ENCODE measurements at regions not wholly inside any gene's neighbourhood (a gene's known extent, or its start where the extent isn't known, plus 50 kb on each side); places are given as distances from the start of the nearest gene placed in this dataset.
"Not testable (repeated sequence)": the region's sequence is repeated elsewhere in the genome, so short reads cannot be mapped to it uniquely, and the experiment has no call there.

DNA sequence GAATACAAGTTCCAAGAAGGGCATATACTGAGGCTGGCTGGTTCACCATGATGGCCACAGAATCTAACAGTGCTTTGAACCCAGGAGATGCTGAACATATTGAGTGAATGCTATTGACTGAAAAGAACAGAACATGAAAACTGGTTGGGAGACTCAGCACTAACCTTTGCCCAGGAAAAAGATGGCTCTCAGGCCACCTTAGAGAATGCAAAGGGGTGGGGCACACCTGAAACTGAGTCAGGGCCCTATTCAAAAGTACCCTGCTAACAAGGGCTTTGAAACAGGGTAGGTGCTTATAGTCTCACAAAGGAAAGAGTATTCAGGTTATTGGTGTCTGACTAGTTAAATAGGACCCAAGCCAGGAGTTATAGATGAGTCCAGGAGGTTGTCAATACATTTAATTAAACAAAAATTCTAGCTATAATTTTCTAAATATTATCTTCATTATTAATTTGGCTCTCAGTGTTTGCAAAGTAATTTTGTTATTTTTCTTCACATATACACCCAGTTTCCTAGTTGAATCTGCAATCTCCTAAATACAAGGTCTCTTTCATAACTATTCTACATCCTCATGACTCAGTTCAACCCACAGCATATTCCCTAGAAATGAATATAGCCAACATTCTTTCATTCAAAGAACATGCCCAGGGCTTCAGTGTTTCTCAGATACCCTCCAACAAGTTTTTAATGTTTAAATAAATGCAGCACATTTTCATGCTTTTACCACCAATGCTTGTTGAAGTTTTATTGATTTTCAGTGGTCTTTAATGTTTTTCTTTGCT lies 144.2 kb upstream of the RAPGEF2 start:
- Histone ChIP-seq H3K4me1 (ENCODE audit: insufficient read depth) (no peaks in the 10 kb centered on the region), H3K4me3 (ENCODE audit: low read depth, low read length) (no peak overlapping the region), H3K27ac (ENCODE audit: low read depth) (no peak overlapping the region), H3K36me3 (ENCODE audit: insufficient read depth) (no peaks in the 10 kb centered on the region)
- DNase-seq (ENCODE audit: extremely low spot score) = no peak

DNA sequence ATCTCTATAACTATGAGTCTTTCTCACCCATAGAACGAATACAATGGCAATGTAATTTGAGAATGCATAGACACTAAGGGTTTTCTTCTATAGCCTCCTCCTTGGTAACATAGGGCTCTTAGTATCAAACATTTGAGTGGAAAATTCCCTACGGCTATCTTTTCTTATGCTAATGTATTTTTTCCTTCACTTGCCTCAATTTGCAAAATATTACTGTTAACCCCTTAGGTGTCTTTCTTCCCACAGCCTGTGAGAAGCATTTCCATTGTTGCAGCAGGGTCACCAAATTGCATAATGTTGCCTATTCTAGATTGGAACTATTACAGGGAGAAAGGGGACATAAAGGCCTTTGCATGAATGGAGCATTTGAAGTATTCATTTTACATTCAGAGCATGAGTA lies 140.5 kb upstream of the RAPGEF2 start:
- WGBS = 55% methylated on average over 2 of the region's 2 CpGs
- no peak for DNase-seq (ENCODE audit: extremely low spot score)
- H3K27ac ChIP-seq (ENCODE audit: low read depth) = no peak overlapping the region
- no peaks in the 10 kb centered on the region for H3K36me3 ChIP-seq (ENCODE audit: insufficient read depth)
- H3K4me3 ChIP-seq (ENCODE audit: low read depth, low read length) = no peak overlapping the region
- no peaks in the 10 kb centered on the region for H3K4me1 ChIP-seq (ENCODE audit: insufficient read depth)

DNA sequence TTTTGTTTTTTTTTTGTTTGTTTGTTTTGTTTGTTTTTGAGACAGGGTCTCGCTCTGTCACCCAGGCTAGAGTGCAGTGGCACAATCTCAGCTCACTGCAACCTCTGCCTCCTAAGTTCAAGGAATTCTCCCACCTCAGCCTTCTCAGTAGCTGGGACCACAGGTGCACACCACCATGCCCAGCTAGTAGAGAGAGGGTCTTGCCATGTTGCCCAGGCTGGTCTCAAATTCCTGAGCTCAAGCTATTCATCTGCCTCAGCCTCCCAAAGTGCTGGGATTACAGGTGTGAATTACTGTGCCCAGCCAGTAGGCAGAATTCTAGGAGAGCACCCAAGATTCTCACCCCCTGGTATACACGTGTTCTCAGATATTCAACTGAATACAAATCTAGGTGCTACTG lies 139.6 kb upstream of the RAPGEF2 start:
- H3K4me1 ChIP-seq (ENCODE audit: insufficient read depth); H3K4me3 ChIP-seq (ENCODE audit: low read depth, low read length); H3K27ac ChIP-seq (ENCODE audit: low read depth); DNase-seq (ENCODE audit: extremely low spot score); H3K36me3 ChIP-seq (ENCODE audit: insufficient read depth): not testable (repeated sequence)
- 98% methylated on average over 2 of the region's 2 CpGs for WGBS

DNA sequence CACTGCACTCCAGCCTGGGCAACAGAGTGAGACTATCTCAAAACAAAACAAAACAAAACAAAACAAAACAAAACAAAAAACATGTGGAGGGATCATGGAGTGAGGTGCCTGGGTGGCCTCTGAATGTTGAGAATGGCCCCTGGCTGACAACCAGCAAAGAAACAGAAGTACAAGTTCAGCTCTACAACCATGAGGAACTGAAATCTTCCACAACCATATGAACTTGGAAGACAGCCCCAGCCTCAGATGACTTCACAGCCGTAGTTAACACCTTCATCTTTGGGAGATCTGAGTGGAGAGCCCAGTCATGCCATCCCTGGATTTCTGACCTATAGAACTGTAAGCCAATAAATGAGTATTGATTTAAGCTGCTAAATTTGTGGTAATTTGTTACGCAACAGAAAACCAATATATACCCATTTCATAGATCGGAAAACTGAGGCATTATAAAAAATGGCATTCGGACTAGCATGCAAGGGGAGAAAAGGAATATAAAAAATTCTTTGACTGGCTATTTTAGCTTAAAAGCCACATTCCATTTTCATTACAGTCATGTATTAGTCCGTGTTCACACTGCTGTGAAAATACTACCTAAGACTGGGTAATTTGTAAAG lies 138.7 kb upstream of the RAPGEF2 start:
- Histone ChIP-seq H3K4me1 (ENCODE audit: insufficient read depth) (no peaks in the 10 kb centered on the region), H3K36me3 (ENCODE audit: insufficient read depth) (no peaks in the 10 kb centered on the region), H3K27ac (ENCODE audit: low read depth) (no peak overlapping the region), H3K4me3 (ENCODE audit: low read depth, low read length) (no peak overlapping the region)
- no peak for DNase-seq (ENCODE audit: extremely low spot score)
- WGBS = 95% methylated on average over 5 of the region's 5 CpGs

DNA sequence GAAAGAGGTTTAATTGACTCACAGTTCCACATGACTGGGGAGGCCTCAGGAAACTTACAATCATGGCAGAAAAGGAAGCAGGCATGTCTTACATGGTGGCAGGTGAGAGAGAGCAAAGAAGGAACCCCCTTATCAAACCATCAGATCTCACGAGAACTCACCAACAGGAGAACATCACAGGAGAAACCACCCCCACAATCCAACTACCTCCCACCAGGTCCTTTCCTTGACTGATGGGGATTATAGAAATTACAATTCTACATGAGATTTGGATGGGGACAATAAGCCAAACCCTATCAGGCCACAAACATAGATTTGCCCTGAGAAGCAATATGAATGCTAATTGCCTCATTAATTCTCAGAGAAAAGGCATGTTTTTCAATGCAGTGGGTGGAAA lies 138.2 kb upstream of the RAPGEF2 start:
- H3K27ac ChIP-seq (ENCODE audit: low read depth) = no peak overlapping the region
- H3K4me1 ChIP-seq (ENCODE audit: insufficient read depth) = no peaks in the 10 kb centered on the region
- no peak for DNase-seq (ENCODE audit: extremely low spot score)
- no peak overlapping the region for H3K4me3 ChIP-seq (ENCODE audit: low read depth, low read length)
- WGBS = 100% methylated on average over 1 of the region's 1 CpG
- no peaks in the 10 kb centered on the region for H3K36me3 ChIP-seq (ENCODE audit: insufficient read depth)

DNA sequence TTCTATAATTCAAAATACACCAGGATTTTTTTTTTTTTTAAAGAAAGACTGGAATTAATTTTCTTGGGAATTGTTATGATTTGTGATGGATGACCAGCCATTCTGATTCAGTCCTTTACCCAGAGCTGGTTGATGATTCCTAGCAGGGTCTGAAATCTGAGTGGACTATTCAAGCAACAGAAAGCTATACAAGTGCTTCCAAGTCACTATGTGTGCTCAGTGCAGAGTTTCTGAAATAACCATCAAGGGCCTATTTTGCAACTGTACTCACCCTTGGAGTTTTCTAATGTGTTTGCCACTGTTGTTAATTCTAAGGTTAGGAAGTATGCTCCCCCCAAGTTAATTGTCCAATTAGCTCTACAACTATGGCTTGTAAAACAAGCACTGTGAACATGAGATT lies 137.7 kb upstream of the RAPGEF2 start:
- no peaks in the 10 kb centered on the region for H3K36me3 ChIP-seq (ENCODE audit: insufficient read depth)
- H3K4me3 ChIP-seq (ENCODE audit: low read depth, low read length) = no peak overlapping the region
- no peaks in the 10 kb centered on the region for H3K4me1 ChIP-seq (ENCODE audit: insufficient read depth)
- DNase-seq (ENCODE audit: extremely low spot score) = no peak
- no peak overlapping the region for H3K27ac ChIP-seq (ENCODE audit: low read depth)

DNA sequence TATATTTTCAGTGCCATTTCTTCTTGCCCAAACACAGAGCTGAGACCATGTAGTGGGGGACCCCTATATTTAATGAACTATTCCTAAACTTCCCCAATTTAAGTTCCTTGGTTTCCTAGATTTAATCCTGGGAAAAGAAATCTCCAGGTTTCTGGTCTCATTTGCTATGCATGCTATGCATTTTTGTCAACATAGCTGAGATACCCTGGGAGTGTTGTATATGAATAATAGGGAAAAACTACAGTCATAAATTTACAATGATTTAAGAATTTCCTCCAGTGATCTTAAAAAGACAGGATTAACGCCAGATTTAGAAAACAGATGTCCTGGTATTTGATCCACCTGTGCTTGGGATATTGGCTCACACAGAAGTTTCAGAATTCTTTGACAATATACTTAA lies 136.8 kb upstream of the RAPGEF2 start:
- WGBS = 56% methylated on average over 1 of the region's 1 CpG
- Histone ChIP-seq H3K4me1 (ENCODE audit: insufficient read depth) (no peaks in the 10 kb centered on the region), H3K4me3 (ENCODE audit: low read depth, low read length) (no peak overlapping the region), H3K27ac (ENCODE audit: low read depth) (no peak overlapping the region), H3K36me3 (ENCODE audit: insufficient read depth) (no peaks in the 10 kb centered on the region)
- DNase-seq (ENCODE audit: extremely low spot score) = no peak

DNA sequence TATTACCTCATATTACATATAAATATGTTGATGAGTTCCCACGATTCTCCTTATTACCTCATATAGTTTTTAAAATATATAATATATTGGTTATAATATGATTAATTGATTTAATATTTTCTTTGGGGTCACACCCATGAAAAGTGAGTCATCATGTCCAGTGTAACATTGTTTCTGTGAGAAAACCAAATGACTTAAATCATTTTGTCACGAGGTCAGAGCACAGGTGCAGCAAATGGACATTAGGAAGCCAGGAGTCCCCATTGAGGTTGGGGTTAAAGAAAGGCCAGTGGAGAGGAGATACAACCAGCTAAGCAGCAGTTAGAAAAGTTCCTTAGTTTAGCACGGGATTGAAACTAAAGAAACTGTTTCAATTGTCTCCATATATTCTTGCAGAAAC lies 133.9 kb upstream of the RAPGEF2 start:
- Histone ChIP-seq H3K4me3 (ENCODE audit: low read depth, low read length) (no peak overlapping the region), H3K4me1 (ENCODE audit: insufficient read depth) (no peaks in the 10 kb centered on the region), H3K36me3 (ENCODE audit: insufficient read depth) (no peaks in the 10 kb centered on the region), H3K27ac (ENCODE audit: low read depth) (no peak overlapping the region)
- no peak for DNase-seq (ENCODE audit: extremely low spot score)
- WGBS = 80% methylated on average over 3 of the region's 3 CpGs

DNA sequence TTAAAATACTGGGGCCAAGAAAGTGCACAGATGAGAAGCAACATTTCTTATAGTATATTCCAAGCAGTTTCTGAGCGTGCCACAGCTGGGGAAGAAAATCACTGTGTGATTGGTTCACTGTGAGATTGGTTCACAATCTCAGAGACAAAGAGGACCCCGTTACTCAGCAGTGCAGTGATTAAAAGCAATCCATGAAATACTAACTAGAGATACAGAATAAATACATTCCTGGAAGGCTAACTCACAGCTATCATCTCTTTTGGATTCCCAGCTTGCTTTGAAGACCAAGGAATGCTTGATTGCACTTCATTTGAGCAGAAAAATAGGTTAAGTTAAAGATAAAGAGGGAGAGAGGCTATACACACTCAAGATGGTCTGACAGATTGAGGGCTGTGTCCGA lies 132.1 kb upstream of the RAPGEF2 start:
- Histone ChIP-seq H3K4me1 (ENCODE audit: insufficient read depth) (no peaks in the 10 kb centered on the region), H3K27ac (ENCODE audit: low read depth) (no peak overlapping the region), H3K4me3 (ENCODE audit: low read depth, low read length) (no peak overlapping the region), H3K36me3 (ENCODE audit: insufficient read depth) (no peaks in the 10 kb centered on the region)
- WGBS = 65% methylated on average over 3 of the region's 3 CpGs
- no peak for DNase-seq (ENCODE audit: extremely low spot score)

DNA sequence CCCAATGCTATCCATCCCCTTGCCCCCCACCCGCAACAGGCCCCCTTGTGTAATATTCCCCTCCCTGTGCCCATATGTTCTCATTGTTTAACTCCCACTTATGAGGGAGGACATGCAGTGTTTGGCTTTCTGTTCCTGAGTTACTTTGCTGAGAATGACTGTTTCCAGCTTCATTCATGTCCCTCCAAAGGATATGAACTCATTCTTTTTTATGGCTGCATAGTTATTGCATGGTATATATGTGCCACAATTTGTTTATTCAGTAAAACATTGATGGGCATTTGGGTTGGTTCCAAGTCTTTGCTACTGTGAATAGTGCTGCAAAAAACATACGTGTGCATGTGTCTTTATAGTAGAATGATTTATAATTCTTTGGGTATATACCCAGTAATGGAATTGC lies 128.4 kb upstream of the RAPGEF2 start:
- H3K4me1 ChIP-seq (ENCODE audit: insufficient read depth); DNase-seq (ENCODE audit: extremely low spot score); H3K4me3 ChIP-seq (ENCODE audit: low read depth, low read length); H3K27ac ChIP-seq (ENCODE audit: low read depth); H3K36me3 ChIP-seq (ENCODE audit: insufficient read depth): not testable (repeated sequence)
- WGBS = 82% methylated on average over 2 of the region's 2 CpGs

DNA sequence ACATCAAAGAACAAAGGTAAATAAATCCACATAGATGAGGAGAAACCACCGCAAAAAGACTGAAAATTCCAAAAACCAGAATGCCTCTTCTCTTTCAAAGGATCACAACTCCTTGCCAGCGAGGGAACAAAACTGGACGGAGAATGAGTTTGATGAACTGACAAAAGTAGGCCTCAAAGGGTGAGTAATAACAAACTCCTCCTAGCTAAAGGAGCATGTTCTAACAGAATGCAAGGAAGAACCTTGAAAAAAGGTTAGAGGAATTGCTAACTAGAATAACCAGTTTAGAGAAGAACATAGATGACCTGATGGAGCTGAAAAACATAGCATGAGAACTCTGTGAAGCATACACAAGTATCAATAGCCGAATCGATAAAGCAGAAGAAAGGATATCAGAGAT lies 122.2 kb upstream of the RAPGEF2 start:
- WGBS = 95% methylated on average over 5 of the region's 5 CpGs
- H3K4me3 ChIP-seq (ENCODE audit: low read depth, low read length); H3K27ac ChIP-seq (ENCODE audit: low read depth); DNase-seq (ENCODE audit: extremely low spot score); H3K36me3 ChIP-seq (ENCODE audit: insufficient read depth); H3K4me1 ChIP-seq (ENCODE audit: insufficient read depth): not testable (repeated sequence)

DNA sequence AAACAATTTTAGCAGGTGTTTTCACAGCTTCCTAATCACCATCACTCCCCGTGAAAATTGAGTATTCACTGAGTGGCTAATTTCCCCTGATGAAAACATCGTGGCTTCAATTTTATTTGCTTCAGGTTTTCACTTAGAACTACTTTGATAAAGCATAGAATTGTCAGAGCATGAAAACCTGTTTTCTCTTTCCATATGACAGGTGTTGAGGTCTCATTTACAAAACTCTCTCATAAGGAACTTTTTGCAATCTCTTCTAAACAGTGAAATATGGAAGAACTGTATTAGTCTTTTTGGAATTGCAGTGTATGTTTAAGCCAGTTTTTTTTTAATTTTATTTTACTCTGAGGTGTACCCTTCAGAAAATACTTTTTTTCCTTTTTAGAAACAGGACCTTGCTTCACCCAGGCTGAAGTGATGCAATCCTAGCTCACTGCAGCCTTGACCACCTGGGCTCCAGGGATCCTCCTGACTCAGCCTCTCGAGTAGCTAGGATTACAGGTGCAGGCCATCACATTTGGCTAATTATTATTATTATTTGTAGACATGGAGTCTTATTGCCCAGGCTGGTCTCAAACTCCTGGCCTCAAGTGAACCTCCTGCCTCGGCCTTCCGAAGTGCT lies 111.2 kb upstream of the RAPGEF2 start:
- Histone ChIP-seq H3K4me3 (ENCODE audit: low read depth, low read length) (no peak overlapping the region), H3K27ac (ENCODE audit: low read depth) (no peak overlapping the region), H3K4me1 (ENCODE audit: insufficient read depth) (no peaks in the 10 kb centered on the region), H3K36me3 (ENCODE audit: insufficient read depth) (peaks cover 2% of the 10 kb centered on the region)
- no peak for DNase-seq (ENCODE audit: extremely low spot score)
- 87% methylated on average over 5 of the region's 5 CpGs for whole genome bisulfite sequencing

DNA sequence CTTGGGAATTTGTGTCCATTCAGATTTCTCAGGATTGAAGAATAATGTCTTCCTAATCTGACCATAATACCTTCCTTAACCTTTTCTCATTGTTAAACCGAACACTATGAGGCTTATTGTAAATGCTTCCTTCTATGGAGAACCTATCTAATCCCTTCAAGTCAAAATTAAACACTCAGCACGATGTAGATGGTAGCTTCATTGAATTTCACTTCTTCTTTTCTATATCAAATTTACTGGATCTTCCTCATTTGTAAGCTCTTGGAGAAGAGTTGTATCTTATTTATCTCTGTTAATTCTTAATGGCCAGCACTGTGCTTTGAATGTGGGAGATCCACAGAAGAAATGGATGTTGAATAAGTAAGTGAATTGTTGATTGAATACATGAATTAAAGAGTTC lies 109.0 kb upstream of the RAPGEF2 start:
- 37% methylated on average over 2 of the region's 2 CpGs for WGBS
- DNase-seq (ENCODE audit: extremely low spot score) = no peak
- H3K36me3 ChIP-seq (ENCODE audit: insufficient read depth) = peaks cover 2% of the 10 kb centered on the region
- H3K4me3 ChIP-seq (ENCODE audit: low read depth, low read length) = no peak overlapping the region
- no peaks in the 10 kb centered on the region for H3K4me1 ChIP-seq (ENCODE audit: insufficient read depth)
- H3K27ac ChIP-seq (ENCODE audit: low read depth) = no peak overlapping the region

DNA sequence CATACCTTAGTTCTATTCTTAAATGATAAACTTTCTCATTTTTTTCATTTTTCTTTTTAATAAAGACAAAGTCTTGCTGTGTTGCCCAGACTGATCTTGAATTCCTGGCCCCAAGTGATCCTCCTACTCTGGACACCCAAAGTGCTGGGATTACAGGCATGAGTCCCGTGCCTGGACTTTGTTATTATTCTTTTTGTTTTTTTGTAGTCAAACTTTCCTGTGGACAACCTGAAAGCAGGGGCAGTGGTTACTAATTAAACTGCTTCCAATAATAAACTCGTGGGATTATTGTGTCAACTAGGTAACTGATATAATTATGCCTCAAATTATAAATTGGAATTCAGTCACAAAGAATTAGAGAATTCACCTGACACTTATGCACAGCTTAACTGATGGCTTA lies 107.8 kb upstream of the RAPGEF2 start:
- 85% methylated on average over 2 of the region's 2 CpGs for WGBS
- Histone ChIP-seq H3K27ac (ENCODE audit: low read depth) (no peak overlapping the region), H3K36me3 (ENCODE audit: insufficient read depth) (peaks cover 2% of the 10 kb centered on the region), H3K4me1 (ENCODE audit: insufficient read depth) (no peaks in the 10 kb centered on the region), H3K4me3 (ENCODE audit: low read depth, low read length) (no peak overlapping the region)
- DNase-seq (ENCODE audit: extremely low spot score) = no peak

Data from urinary bladder (tissue), 3 donors.